GM21619 (cell line): ENCODE measurements at regions not wholly inside any gene's neighbourhood (a gene's known extent, or its start where the extent isn't known, plus 50 kb on each side); places are given as distances from the start of the nearest gene placed in this dataset.

ENCODE experiments used
- ATAC-seq: cut with Tn5 transposase; IDR thresholded peaks from one replicate; pipeline ENCODE4 v1.9.1; 2021; ENCODE audit not compliant: unreplicated experiment

GRCh38 chr4:151604238-151604637 lies 156.6 kb downstream of the GATB start:
- ATAC-seq: no peak

- no peak for ATAC-seq
Observed at GRCh38 chr4:151605215-151605614, 155.6 kb downstream of the GATB start.

- no peak for ATAC-seq
Observed at GRCh38 chr4:151606061-151606460, 154.7 kb downstream of the GATB start.

- no peak for ATAC-seq
Observed at GRCh38 chr4:151610229-151610628, 150.6 kb downstream of the GATB start.

GRCh38 chr4:151611960-151612359 lies 148.8 kb downstream of the GATB start:
- no peak for ATAC-seq

- ATAC-seq: no peak
Observed at GRCh38 chr4:151613290-151613689, 147.5 kb downstream of the GATB start.

- no peak for ATAC-seq
Observed at GRCh38 chr4:151614561-151614960, 146.2 kb downstream of the GATB start.

- no peak for ATAC-seq
Observed at GRCh38 chr4:151618858-151619257, 141.9 kb downstream of the GATB start.

- no peak for ATAC-seq
Observed at GRCh38 chr4:151620066-151620465, 140.7 kb downstream of the GATB start.
